Tibial nerve (tissue), 4 donors: ENCODE measurements at regions not wholly inside any gene's neighbourhood (a gene's known extent, or its start where the extent isn't known, plus 50 kb on each side); places are given as distances from the start of the nearest gene placed in this dataset.

Experiments
- DNase-seq, 2 donors: peaks; one replicate each; pipeline ENCODE4 v3.0.0-alpha.2; 2019; ENCODE audit warnings: low spot score in 2 of 2
- H3K27ac ChIP-seq, 4 donors: fragments of 200-600 bp; sonication (generic) in 3 of 4; one replicate each; pipeline ENCODE4 v1.5.1; 2017 to 2019; ENCODE audit warnings: mild to moderate bottlenecking in 1 of 4
- H3K27me3 ChIP-seq, 2 donors: fragments of 200-600 bp; sonication (generic) in 1 of 2; one replicate each; pipeline versions ENCODE4 v1.5.1 to v1.6.0; 2017 to 2019
- H3K36me3 ChIP-seq, 3 donors: fragments of 200-600 bp; sonication (generic); one replicate each; pipeline ENCODE4 v1.5.1; 2018 to 2019
- H3K4me1 ChIP-seq, 4 donors: fragments of 200-600 bp; sonication (generic) in 3 of 4; one replicate each; pipeline ENCODE4 v1.5.1; 2017 to 2019
- H3K4me3 ChIP-seq, 4 donors: fragments of 200-600 bp; sonication (generic) in 3 of 4; one replicate each; pipeline ENCODE4 v1.5.1; 2017 to 2019; ENCODE audit warnings: mild to moderate bottlenecking in 1 of 4, moderate library complexity in 1 of 4
- H3K9me3 ChIP-seq, 4 donors: fragments of 200-600 bp; sonication (generic) in 3 of 4; one replicate each; pipeline ENCODE4 v1.5.1; 2017 to 2019
- EP300 ChIP-seq, 2 donors: sonication (generic); formaldehyde crosslinking; IDR thresholded peaks; one replicate each; pipeline ENCODE4 v1.6.1; 2017; ENCODE audit warnings: antibody characterized with exemption in 2 of 2, mild to moderate bottlenecking in 1 of 2
- POLR2A ChIP-seq, 2 donors: fragments of 450-650 bp; IDR thresholded peaks; one replicate each; pipeline ENCODE4 v1.6.1; 2017; ENCODE audit warnings: antibody characterized with exemption in 2 of 2, mild to moderate bottlenecking in 2 of 2, moderate library complexity in 2 of 2
- WGBS, 2 donors: methylation state at CpG; one replicate each; pipeline ENCODE4 v1.1.5; 2018; 5-methylcytosine and 5-hydroxymethylcytosine counted together
- TF ChIP-seq, protein P1 (sequence below), 5 experiments: fragments of 200-600 bp in 3 of 5; fragments of 450-650 bp in 2 of 5; sonication (generic) in 3 of 5; IDR thresholded peaks; one replicate each; pipeline ENCODE4 v1.5.1; 2016 to 2019; ENCODE audit warnings: antibody characterized with exemption in 5 of 5, mild to moderate bottlenecking in 3 of 5, moderate library complexity in 2 of 5

DNA sequence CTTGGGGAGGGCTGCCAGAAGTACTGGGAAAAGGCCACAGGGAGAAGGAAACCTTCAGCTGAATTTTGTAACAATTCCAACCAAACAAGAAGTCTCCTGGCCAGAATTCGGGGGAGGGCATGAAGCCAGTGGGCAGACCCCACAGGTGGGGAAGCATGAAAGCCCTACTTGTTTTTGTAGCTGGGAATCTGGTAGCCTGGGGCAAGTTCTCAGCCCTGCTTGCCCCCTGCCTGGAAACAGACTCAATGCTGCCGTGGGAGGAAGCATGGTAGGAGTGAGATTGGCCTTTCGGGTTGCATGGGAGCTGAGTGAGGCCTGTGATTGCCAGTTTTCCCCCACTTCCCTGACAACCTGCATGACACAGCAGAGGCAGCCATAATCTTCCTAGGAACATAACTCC is 259.2 kb upstream of the RMST start:
- no peak overlapping the region for H3K27ac ChIP-seq
- H3K4me1 ChIP-seq = no peaks in the 10 kb centered on the region
- no peaks in the 10 kb centered on the region for H3K36me3 ChIP-seq
- 63 to 70% methylated on average over 3 of the region's 3 CpGs for WGBS, 2 donors
- TF ChIP-seq EP300 (IDR thresholded peaks at IDR 0.05) = no peak
- TF ChIP-seq, protein P1, sequence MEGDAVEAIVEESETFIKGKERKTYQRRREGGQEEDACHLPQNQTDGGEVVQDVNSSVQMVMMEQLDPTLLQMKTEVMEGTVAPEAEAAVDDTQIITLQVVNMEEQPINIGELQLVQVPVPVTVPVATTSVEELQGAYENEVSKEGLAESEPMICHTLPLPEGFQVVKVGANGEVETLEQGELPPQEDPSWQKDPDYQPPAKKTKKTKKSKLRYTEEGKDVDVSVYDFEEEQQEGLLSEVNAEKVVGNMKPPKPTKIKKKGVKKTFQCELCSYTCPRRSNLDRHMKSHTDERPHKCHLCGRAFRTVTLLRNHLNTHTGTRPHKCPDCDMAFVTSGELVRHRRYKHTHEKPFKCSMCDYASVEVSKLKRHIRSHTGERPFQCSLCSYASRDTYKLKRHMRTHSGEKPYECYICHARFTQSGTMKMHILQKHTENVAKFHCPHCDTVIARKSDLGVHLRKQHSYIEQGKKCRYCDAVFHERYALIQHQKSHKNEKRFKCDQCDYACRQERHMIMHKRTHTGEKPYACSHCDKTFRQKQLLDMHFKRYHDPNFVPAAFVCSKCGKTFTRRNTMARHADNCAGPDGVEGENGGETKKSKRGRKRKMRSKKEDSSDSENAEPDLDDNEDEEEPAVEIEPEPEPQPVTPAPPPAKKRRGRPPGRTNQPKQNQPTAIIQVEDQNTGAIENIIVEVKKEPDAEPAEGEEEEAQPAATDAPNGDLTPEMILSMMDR (IDR thresholded peaks at IDR 0.05) = no peak
- TF ChIP-seq POLR2A (IDR thresholded peaks at IDR 0.05) = no peak
- no peaks in the 10 kb centered on the region for H3K27me3 ChIP-seq
- peaks cover 0 to 16% (median 0%) of the 10 kb centered on the region in 4 donors for H3K9me3 ChIP-seq
- no peak for DNase-seq
- H3K4me3 ChIP-seq = no peak overlapping the region

DNA sequence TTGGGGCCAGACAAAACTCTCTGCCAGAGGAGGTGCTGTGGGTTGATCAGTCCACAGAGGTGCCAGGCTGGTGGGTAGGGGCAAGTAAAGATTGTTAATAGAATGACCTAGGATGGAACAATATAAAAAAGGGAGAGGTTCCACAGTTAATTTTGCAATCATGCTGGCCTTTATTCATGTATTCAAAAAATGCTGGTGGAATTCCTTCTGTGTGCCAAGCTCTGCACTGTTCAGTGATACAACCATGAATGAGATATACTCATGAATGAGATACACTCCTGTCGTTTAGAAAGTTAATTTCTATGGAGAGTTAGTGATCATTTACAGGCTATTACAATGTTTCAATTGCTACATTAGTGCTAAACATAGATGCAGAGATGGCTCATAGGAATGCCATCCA is 252.6 kb upstream of the RMST start:
- 21 to 47% methylated on average over 1 of the region's 1 CpG for WGBS, 2 donors
- H3K4me1 ChIP-seq = no peaks in the 10 kb centered on the region

GRCh38 chr12:97211416-97211930 is 251.1 kb upstream of the RMST start:
- DNase-seq = no peak
- Histone ChIP-seq H3K36me3 (no peaks in the 10 kb centered on the region), H3K4me1 (no peaks in the 10 kb centered on the region), H3K27ac (no peak overlapping the region), H3K27me3 (no peaks in the 10 kb centered on the region), H3K4me3 (no peak overlapping the region), H3K9me3 (peaks cover 0 to 12% (median 0%) of the 10 kb centered on the region in 4 donors)
- TF ChIP-seq, protein P1 (IDR thresholded peaks at IDR 0.05) = no peak
- TF ChIP-seq POLR2A (IDR thresholded peaks at IDR 0.05) (no peak), EP300 (IDR thresholded peaks at IDR 0.05) (no peak)
- 57 to 67% methylated on average over 1 of the region's 1 CpG for WGBS, 2 donors

More for the DNA sequence above, 252.6 kb upstream of the RMST start:
- Histone ChIP-seq H3K4me3 (no peak overlapping the region), H3K36me3 (no peaks in the 10 kb centered on the region), H3K27ac (no peak overlapping the region), H3K27me3 (no peaks in the 10 kb centered on the region), H3K9me3 (peaks cover 0 to 13% (median 0%) of the 10 kb centered on the region in 4 donors)
- TF ChIP-seq EP300 (IDR thresholded peaks at IDR 0.05) (no peak), POLR2A (IDR thresholded peaks at IDR 0.05) (no peak)
- TF ChIP-seq, protein P1 (IDR thresholded peaks at IDR 0.05) = no peak
- DNase-seq = no peak

GRCh38 chr12:97216848-97217247 is 245.8 kb upstream of the RMST start:
- Histone ChIP-seq H3K27ac (no peak overlapping the region), H3K27me3 (no peaks in the 10 kb centered on the region), H3K36me3 (no peaks in the 10 kb centered on the region), H3K4me3 (no peak overlapping the region), H3K4me1 (no peaks in the 10 kb centered on the region), H3K9me3 (no peaks in the 10 kb centered on the region)
- TF ChIP-seq, protein P1 (IDR thresholded peaks at IDR 0.05) = no peak
- TF ChIP-seq POLR2A (IDR thresholded peaks at IDR 0.05) (no peak), EP300 (IDR thresholded peaks at IDR 0.05) (no peak)
- no peak for DNase-seq
- 38 to 41% methylated on average over 1 of the region's 1 CpG for WGBS, 2 donors

- 68 to 74% methylated on average over 1 of the region's 1 CpG for WGBS, 2 donors
- no peak for TF ChIP-seq POLR2A (IDR thresholded peaks at IDR 0.05)
- no peak for TF ChIP-seq EP300 (IDR thresholded peaks at IDR 0.05)
- TF ChIP-seq, protein P1 (IDR thresholded peaks at IDR 0.05) = no peak
- Histone ChIP-seq H3K27ac (no peak overlapping the region), H3K27me3 (no peaks in the 10 kb centered on the region), H3K9me3 (no peaks in the 10 kb centered on the region), H3K4me3 (no peak overlapping the region), H3K36me3 (no peaks in the 10 kb centered on the region), H3K4me1 (no peaks in the 10 kb centered on the region)
- DNase-seq = no peak
These were observed 240.2 kb upstream of the RMST start for GRCh38 chr12:97222391-97222790.
